ENCODE measurements at regions not wholly inside any gene's neighbourhood (a gene's known extent, or its start where the extent isn't known, plus 50 kb on each side); places are given as distances from the start of the nearest gene placed in this dataset.

GRCh38 chr10:52665821-52666220 is 106.8 kb downstream of the MBL2 start:
- no peaks in the 10 kb centered on the region for H3K36me3 ChIP-seq (ENCODE audit: control insufficient read depth in 4 of 4, insufficient read depth in 3 of 4, low read depth in 1 of 4, low read length in 3 of 4)
- no peaks in the 10 kb centered on the region for H3K4me1 ChIP-seq (ENCODE audit: control insufficient read depth in 4 of 4, insufficient read depth in 4 of 4, low read length in 3 of 4)
- H3K9me3 ChIP-seq (ENCODE audit: control insufficient read depth in 4 of 4, low read length in 3 of 4), result peaks cover 0 to 3% (median 1%) of the 10 kb centered on the region in 4 donors
- H3K27me3 ChIP-seq (ENCODE audit: control insufficient read depth in 4 of 4, insufficient read depth in 4 of 4, low read length in 3 of 4), result no peaks in the 10 kb centered on the region
- no peak overlapping the region for H3K9ac ChIP-seq (ENCODE audit: low read depth in 1 of 2, low read length in 2 of 2)
- no peak for TF ChIP-seq EGR1 (IDR thresholded peaks at IDR 0.05; ENCODE audit: low read depth in 2 of 2)
- TF ChIP-seq HNF4A (conservative IDR thresholded peaks at IDR 0.05), result no peak
- TF ChIP-seq YY1 (IDR thresholded peaks at IDR 0.05), result no peak
- TF ChIP-seq ATF3 (IDR thresholded peaks at IDR 0.05), result no peak
- no peak for TF ChIP-seq RXRA (IDR thresholded peaks at IDR 0.05)
- TF ChIP-seq ZBTB33 (IDR thresholded peaks at IDR 0.05), result no peak
- no peak for TF ChIP-seq NR2F2 (IDR thresholded peaks at IDR 0.05)
- no peak for TF ChIP-seq GABPA (IDR thresholded peaks at IDR 0.05 in 1 of 2, conservative IDR thresholded peaks at IDR 0.05 in 1 of 2)
- TF ChIP-seq REST (IDR thresholded peaks at IDR 0.05), result no peak
- TF ChIP-seq TAF1 (conservative IDR thresholded peaks at IDR 0.05), result no peak
- no peak for TF ChIP-seq HNF4G (IDR thresholded peaks at IDR 0.05)
- no peak for TF ChIP-seq RAD21 (IDR thresholded peaks at IDR 0.05)
- TF ChIP-seq FOXA2 (IDR thresholded peaks at IDR 0.05), result no peak
- no peak for TF ChIP-seq JUND (IDR thresholded peaks at IDR 0.05)
- TF ChIP-seq FOXA1 (IDR thresholded peaks at IDR 0.05), result no peak
- TF ChIP-seq CTCF (IDR thresholded peaks at IDR 0.05; ENCODE audit: low read depth, low read length, missing input control), result no peak
- no peak for TF ChIP-seq SP1 (IDR thresholded peaks at IDR 0.05)
- no peak for TF ChIP-seq MAX (IDR thresholded peaks at IDR 0.05)
- DNase-seq (ENCODE audit: low spot score), result no peak
- H3K27ac ChIP-seq (ENCODE audit: low read depth in 1 of 2, low read length in 2 of 2), result no peak overlapping the region
- H3K4me3 ChIP-seq (ENCODE audit: low read depth in 1 of 3, low read length in 3 of 3), result no peak overlapping the region
- 80% methylated on average over 1 of the region's 1 CpG for whole genome bisulfite sequencing
